ENCODE measurements at regions not wholly inside any gene's neighbourhood (a gene's known extent, or its start where the extent isn't known, plus 50 kb on each side); places are given as distances from the start of the nearest gene placed in this dataset.

DNA sequence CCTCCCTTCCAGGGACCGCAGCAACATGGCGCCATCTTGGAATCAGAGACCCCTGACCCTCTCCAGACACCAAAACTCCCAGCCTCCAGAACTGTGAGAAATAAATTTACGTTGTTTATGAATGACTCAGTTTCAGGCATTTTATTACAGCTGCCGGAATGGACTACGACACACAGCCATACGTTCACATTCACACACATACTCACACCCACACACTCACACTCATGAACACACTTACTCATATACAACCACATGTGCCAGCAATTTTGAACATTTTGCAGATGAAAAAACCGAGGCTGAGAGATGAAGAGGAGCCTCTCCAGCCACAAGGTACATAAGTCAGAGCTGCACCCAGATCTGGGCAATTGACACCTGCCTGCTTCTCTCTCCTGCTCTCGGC lies 151.0 kb upstream of the RAB4A start:
- Mint-ChIP-seq H3K36me3 (ENCODE audit: low read depth) (no peaks in the 10 kb centered on the region), H3K4me1 (peaks cover 12% of the 10 kb centered on the region), H3K27ac (no peak overlapping the region), H3K4me3 (no peak overlapping the region), H3K9me3 (peaks cover 6% of the 10 kb centered on the region; the same call in 2 of the 3 replicates), H3K27me3 (ENCODE audit: insufficient read depth, low read depth, poor library complexity) (peaks cover 10% of the 10 kb centered on the region)
- no peak for TF ChIP-seq ZNF331 (CRISPR knock-in tag; IDR thresholded peaks at IDR 0.05; ENCODE audit: low read depth)
- TF ChIP-seq ZNF114 (CRISPR knock-in tag; IDR thresholded peaks at IDR 0.05): no peak
- TF ChIP-seq CREB1 (CRISPR knock-in tag; IDR thresholded peaks at IDR 0.05; ENCODE audit: low read depth): no peak
- TF ChIP-seq, protein P1, sequence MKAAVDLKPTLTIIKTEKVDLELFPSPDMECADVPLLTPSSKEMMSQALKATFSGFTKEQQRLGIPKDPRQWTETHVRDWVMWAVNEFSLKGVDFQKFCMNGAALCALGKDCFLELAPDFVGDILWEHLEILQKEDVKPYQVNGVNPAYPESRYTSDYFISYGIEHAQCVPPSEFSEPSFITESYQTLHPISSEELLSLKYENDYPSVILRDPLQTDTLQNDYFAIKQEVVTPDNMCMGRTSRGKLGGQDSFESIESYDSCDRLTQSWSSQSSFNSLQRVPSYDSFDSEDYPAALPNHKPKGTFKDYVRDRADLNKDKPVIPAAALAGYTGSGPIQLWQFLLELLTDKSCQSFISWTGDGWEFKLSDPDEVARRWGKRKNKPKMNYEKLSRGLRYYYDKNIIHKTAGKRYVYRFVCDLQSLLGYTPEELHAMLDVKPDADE (IDR thresholded peaks at IDR 0.05): no peak
- TF ChIP-seq STAT1 (IDR thresholded peaks at IDR 0.05; ENCODE audit: unreplicated experiment): no peak
- TF ChIP-seq NANOG (IDR thresholded peaks at IDR 0.05; ENCODE audit: borderline replicate concordance): no peak
- TF ChIP-seq EZH2phosphoT487 (IDR thresholded peaks at IDR 0.05; ENCODE audit: unreplicated experiment): no peak
- TF ChIP-seq JUNB (IDR thresholded peaks at IDR 0.05; ENCODE audit: unreplicated experiment): no peak
- TF ChIP-seq, protein P2, sequence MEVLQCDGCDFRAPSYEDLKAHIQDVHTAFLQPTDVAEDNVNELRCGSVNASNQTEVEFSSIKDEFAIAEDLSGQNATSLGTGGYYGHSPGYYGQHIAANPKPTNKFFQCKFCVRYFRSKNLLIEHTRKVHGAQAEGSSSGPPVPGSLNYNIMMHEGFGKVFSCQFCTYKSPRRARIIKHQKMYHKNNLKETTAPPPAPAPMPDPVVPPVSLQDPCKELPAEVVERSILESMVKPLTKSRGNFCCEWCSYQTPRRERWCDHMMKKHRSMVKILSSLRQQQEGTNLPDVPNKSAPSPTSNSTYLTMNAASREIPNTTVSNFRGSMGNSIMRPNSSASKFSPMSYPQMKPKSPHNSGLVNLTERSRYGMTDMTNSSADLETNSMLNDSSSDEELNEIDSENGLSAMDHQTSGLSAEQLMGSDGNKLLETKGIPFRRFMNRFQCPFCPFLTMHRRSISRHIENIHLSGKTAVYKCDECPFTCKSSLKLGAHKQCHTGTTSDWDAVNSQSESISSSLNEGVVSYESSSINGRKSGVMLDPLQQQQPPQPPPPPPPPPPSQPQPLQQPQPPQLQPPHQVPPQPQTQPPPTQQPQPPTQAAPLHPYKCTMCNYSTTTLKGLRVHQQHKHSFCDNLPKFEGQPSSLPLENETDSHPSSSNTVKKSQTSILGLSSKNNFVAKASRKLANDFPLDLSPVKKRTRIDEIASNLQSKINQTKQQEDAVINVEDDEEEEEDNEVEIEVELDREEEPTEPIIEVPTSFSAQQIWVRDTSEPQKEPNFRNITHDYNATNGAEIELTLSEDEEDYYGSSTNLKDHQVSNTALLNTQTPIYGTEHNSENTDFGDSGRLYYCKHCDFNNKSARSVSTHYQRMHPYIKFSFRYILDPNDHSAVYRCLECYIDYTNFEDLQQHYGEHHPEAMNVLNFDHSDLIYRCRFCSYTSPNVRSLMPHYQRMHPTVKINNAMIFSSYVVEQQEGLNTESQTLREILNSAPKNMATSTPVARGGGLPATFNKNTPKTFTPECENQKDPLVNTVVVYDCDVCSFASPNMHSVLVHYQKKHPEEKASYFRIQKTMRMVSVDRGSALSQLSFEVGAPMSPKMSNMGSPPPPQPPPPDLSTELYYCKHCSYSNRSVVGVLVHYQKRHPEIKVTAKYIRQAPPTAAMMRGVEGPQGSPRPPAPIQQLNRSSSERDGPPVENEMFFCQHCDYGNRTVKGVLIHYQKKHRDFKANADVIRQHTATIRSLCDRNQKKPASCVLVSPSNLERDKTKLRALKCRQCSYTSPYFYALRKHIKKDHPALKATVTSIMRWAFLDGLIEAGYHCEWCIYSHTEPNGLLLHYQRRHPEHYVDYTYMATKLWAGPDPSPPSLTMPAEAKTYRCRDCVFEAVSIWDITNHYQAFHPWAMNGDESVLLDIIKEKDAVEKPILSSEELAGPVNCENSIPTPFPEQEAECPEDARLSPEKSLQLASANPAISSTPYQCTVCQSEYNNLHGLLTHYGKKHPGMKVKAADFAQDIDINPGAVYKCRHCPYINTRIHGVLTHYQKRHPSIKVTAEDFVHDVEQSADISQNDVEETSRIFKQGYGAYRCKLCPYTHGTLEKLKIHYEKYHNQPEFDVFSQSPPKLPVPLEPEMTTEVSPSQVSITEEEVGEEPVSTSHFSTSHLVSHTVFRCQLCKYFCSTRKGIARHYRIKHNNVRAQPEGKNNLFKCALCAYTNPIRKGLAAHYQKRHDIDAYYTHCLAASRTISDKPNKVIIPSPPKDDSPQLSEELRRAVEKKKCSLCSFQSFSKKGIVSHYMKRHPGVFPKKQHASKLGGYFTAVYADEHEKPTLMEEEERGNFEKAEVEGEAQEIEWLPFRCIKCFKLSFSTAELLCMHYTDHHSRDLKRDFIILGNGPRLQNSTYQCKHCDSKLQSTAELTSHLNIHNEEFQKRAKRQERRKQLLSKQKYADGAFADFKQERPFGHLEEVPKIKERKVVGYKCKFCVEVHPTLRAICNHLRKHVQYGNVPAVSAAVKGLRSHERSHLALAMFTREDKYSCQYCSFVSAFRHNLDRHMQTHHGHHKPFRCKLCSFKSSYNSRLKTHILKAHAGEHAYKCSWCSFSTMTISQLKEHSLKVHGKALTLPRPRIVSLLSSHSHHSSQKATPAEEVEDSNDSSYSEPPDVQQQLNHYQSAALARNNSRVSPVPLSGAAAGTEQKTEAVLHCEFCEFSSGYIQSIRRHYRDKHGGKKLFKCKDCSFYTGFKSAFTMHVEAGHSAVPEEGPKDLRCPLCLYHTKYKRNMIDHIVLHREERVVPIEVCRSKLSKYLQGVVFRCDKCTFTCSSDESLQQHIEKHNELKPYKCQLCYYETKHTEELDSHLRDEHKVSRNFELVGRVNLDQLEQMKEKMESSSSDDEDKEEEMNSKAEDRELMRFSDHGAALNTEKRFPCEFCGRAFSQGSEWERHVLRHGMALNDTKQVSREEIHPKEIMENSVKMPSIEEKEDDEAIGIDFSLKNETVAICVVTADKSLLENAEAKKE (CRISPR knock-in tag; IDR thresholded peaks at IDR 0.05): no peak
- TF ChIP-seq, protein P3, sequence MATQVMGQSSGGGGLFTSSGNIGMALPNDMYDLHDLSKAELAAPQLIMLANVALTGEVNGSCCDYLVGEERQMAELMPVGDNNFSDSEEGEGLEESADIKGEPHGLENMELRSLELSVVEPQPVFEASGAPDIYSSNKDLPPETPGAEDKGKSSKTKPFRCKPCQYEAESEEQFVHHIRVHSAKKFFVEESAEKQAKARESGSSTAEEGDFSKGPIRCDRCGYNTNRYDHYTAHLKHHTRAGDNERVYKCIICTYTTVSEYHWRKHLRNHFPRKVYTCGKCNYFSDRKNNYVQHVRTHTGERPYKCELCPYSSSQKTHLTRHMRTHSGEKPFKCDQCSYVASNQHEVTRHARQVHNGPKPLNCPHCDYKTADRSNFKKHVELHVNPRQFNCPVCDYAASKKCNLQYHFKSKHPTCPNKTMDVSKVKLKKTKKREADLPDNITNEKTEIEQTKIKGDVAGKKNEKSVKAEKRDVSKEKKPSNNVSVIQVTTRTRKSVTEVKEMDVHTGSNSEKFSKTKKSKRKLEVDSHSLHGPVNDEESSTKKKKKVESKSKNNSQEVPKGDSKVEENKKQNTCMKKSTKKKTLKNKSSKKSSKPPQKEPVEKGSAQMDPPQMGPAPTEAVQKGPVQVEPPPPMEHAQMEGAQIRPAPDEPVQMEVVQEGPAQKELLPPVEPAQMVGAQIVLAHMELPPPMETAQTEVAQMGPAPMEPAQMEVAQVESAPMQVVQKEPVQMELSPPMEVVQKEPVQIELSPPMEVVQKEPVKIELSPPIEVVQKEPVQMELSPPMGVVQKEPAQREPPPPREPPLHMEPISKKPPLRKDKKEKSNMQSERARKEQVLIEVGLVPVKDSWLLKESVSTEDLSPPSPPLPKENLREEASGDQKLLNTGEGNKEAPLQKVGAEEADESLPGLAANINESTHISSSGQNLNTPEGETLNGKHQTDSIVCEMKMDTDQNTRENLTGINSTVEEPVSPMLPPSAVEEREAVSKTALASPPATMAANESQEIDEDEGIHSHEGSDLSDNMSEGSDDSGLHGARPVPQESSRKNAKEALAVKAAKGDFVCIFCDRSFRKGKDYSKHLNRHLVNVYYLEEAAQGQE (IDR thresholded peaks at IDR 0.05; ENCODE audit: unreplicated experiment): no peak
- TF ChIP-seq EZH2 (IDR thresholded peaks at IDR 0.05; ENCODE audit: low read depth, unreplicated experiment): no peak
- TF ChIP-seq CTCF (conservative IDR thresholded peaks at IDR 0.05; ENCODE audit: low read depth in 2 of 2): no peak
- no peak for TF ChIP-seq POLR2AphosphoS5 (IDR thresholded peaks at IDR 0.05; ENCODE audit: low read depth)
- no peaks in the 10 kb centered on the region for H3K79me2 ChIP-seq (replicated peaks; ENCODE audit: insufficient read depth)
- no peak overlapping the region for H3K4me3 ChIP-seq
- peaks cover 6% of the 10 kb centered on the region for H3K4me1 ChIP-seq (ENCODE audit: insufficient read depth)
- no peak for DNase-seq (ENCODE audit: low spot score)
- no peak overlapping the region for H3K27ac ChIP-seq (ENCODE audit: low read depth)
- ATAC-seq: no peak
- no peaks in the 10 kb centered on the region for H4K20me1 ChIP-seq (replicated peaks; ENCODE audit: insufficient read depth)
- H3K27me3 ChIP-seq (ENCODE audit: insufficient read depth): no peaks in the 10 kb centered on the region
- H3K36me3 ChIP-seq (ENCODE audit: insufficient read depth): no peaks in the 10 kb centered on the region
- H3K4me2 ChIP-seq: no peak overlapping the region
- H3F3A ChIP-seq (replicated peaks; ENCODE audit: low read depth): no peaks in the 10 kb centered on the region
- H2AFZ ChIP-seq: no peak overlapping the region
- no peaks in the 10 kb centered on the region for H3K9me2 ChIP-seq (ENCODE audit: insufficient read depth)

Data from GM23338 (cell line).